IMR-90 (cell line): ENCODE measurements at regions not wholly inside any gene's neighbourhood (a gene's known extent, or its start where the extent isn't known, plus 50 kb on each side); places are given as distances from the start of the nearest gene placed in this dataset.

ENCODE experiments used
- ATAC-seq: fragments of 200-7000 bp; cut with Tn5 transposase; 2 replicates; pipeline ENCODE4 v1.9.1; 2020; ENCODE audit warnings: low read depth, mild to moderate bottlenecking, moderate library complexity
- BruUV-seq: library from RNA; stranded (reverse); fragments of 400-500 nt; replicated peaks from 2 replicates; lab custom pipeline; 2021; lab: Mats Ljungman, UMichigan
- CTCF ChIA-PET: fragments of 300-600 bp; formaldehyde crosslinking; extraction: SDS; loops from one replicate; lab custom pipeline; 2021; ENCODE audit warnings: antibody characterized with exemption; lab: Yijun Ruan, JAX
- POLR2A ChIA-PET: fragments of 300-600 bp; sonication (Branson Sonifier 250); formaldehyde crosslinking; loops from one replicate; lab custom pipeline; 2022; ENCODE audit warnings: antibody characterized with exemption; ENCODE audit not compliant: unreplicated experiment; lab: Charles Lee
- DNase-seq: peaks from one replicate; pipeline ENCODE4 v3.0.0; 2013
- H2AFZ ChIP-seq: replicated peaks from 2 replicates; pipeline ENCODE3; 2013; ENCODE audit warnings: low read length, mild to moderate bottlenecking; ENCODE audit not compliant: poor library complexity
- H2AK5ac ChIP-seq: 2 replicates; pipeline ENCODE4 v1.6.1; 2013; ENCODE audit warnings: low read depth, low read length, inconsistent platforms
- H2AK9ac ChIP-seq: replicated peaks from 2 replicates; pipeline ENCODE3; 2013; ENCODE audit warnings: mild to moderate bottlenecking, low read depth, low read length, moderate library complexity; ENCODE audit not compliant: poor library complexity
- H2BK120ac ChIP-seq: 2 replicates; pipeline ENCODE4 v1.6.1; 2013; ENCODE audit warnings: low read depth, low read length, inconsistent platforms
- H2BK15ac ChIP-seq: 3 replicates; pipeline ENCODE4 v1.6.1; 2013; ENCODE audit warnings: low read depth, low read length, inconsistent platforms
- H2BK20ac ChIP-seq: 2 replicates; pipeline ENCODE4 v1.6.1; 2013; ENCODE audit warnings: low read depth, mild to moderate bottlenecking, inconsistent platforms, low read length, moderate library complexity
- H2BK5ac ChIP-seq: 2 replicates; pipeline ENCODE4 v1.6.1; 2013; ENCODE audit warnings: mild to moderate bottlenecking, low read depth, low read length, inconsistent platforms; ENCODE audit not compliant: poor library complexity, severe bottlenecking
- H3K14ac ChIP-seq: replicated peaks from 2 replicates; pipeline ENCODE4 v1.6.1; 2013; ENCODE audit warnings: low read depth, low read length, inconsistent platforms
- H3K18ac ChIP-seq: 2 replicates; pipeline ENCODE4 v1.6.1; 2013; ENCODE audit warnings: low read depth, low read length, control low read depth
- H3K23ac ChIP-seq: 2 replicates; pipeline ENCODE4 v1.6.1; 2013; ENCODE audit warnings: low read depth, low read length, inconsistent platforms
- H3K27ac ChIP-seq: 2 replicates; pipeline ENCODE4 v1.5.1; 2013; ENCODE audit warnings: mild to moderate bottlenecking, control low read depth, low read length; ENCODE audit not compliant: insufficient read depth
- H3K27me3 ChIP-seq: 2 replicates; pipeline ENCODE4 v1.6.1; 2013; ENCODE audit warnings: low read length; ENCODE audit not compliant: control insufficient read depth, insufficient read depth
- H3K36me3 ChIP-seq: 2 replicates; pipeline ENCODE4 v1.6.1; 2013; ENCODE audit warnings: low read length, mixed read lengths; ENCODE audit not compliant: control insufficient read depth, insufficient read depth
- H3K4ac ChIP-seq: 2 replicates; pipeline ENCODE4 v1.6.1; 2013; ENCODE audit warnings: low read depth, low read length, inconsistent platforms
- H3K4me1 ChIP-seq: 2 replicates; pipeline ENCODE4 v1.6.1; 2013; ENCODE audit warnings: low read length, mixed read lengths; ENCODE audit not compliant: control insufficient read depth, insufficient read depth
- H3K4me2 ChIP-seq: 2 replicates; pipeline ENCODE4 v1.6.1; 2013; ENCODE audit warnings: low read depth, mild to moderate bottlenecking, control low read depth, low read length, moderate library complexity
- H3K4me3 ChIP-seq: 2 replicates; pipeline ENCODE4 v1.5.1; 2013; ENCODE audit warnings: low read depth, mild to moderate bottlenecking, control low read depth, low read length, moderate library complexity; ENCODE audit not compliant: insufficient read depth
- H3K56ac ChIP-seq: 2 replicates; pipeline ENCODE4 v1.6.1; 2013; ENCODE audit warnings: low read length, inconsistent platforms; ENCODE audit not compliant: insufficient read depth; ENCODE audit errors: extremely low read depth
- H3K79me1 ChIP-seq, 2 experiments: 2 replicates each; pipeline ENCODE4 v1.6.1; 2013; ENCODE audit warnings: low read length in 2 of 2, inconsistent platforms in 1 of 2, low read depth in 1 of 2
- H3K9ac ChIP-seq: 2 replicates; pipeline ENCODE4 v1.6.1; 2013; ENCODE audit warnings: low read depth, low read length, control low read depth
- H3K9me1 ChIP-seq: 2 replicates; pipeline ENCODE4 v1.6.1; 2013; ENCODE audit warnings: low read length, inconsistent platforms; ENCODE audit not compliant: insufficient read depth
- H3K9me3 ChIP-seq: 2 replicates; pipeline ENCODE4 v1.6.1; 2013; ENCODE audit warnings: low read length; ENCODE audit not compliant: control insufficient read depth, insufficient read depth
- H4K20me1 ChIP-seq: 2 replicates; pipeline ENCODE4 v1.6.1; 2013; ENCODE audit warnings: low read length, inconsistent platforms; ENCODE audit not compliant: insufficient read depth
- H4K5ac ChIP-seq: 2 replicates; pipeline ENCODE4 v1.6.1; 2013; ENCODE audit warnings: mild to moderate bottlenecking, low read depth, low read length, control low read depth
- H4K8ac ChIP-seq, 2 experiments: 2 replicates each; pipeline ENCODE4 v1.6.1; 2013; ENCODE audit warnings: low read depth in 2 of 2, low read length in 2 of 2, control low read depth in 1 of 2, inconsistent platforms in 1 of 2
- H4K91ac ChIP-seq: 2 replicates; pipeline ENCODE4 v1.6.1; 2013; ENCODE audit warnings: low read depth, low read length, inconsistent platforms; ENCODE audit not compliant: insufficient read depth
- CTCF ChIP-seq: conservative IDR thresholded peaks from 2 replicates; pipeline ENCODE4 v1.5.1; 2012; ENCODE audit warnings: mild to moderate bottlenecking, low read depth, low read length, improper control_type of control experiment
- ELK1 ChIP-seq: fragments of 150-350 bp; IDR thresholded peaks from 2 replicates; pipeline ENCODE4 v1.6.1; 2016; ENCODE audit warnings: low read depth, mild to moderate bottlenecking, low read length, moderate library complexity, borderline replicate concordance
- MAFK ChIP-seq: IDR thresholded peaks from 2 replicates; pipeline ENCODE4 v1.6.1; 2012; ENCODE audit warnings: low read depth, low read length, improper control_type of control experiment
- MXI1 ChIP-seq: IDR thresholded peaks from 2 replicates; pipeline ENCODE4 v1.6.1; 2012; ENCODE audit warnings: low read depth, mild to moderate bottlenecking, low read length, moderate library complexity, borderline replicate concordance
- POLR2A ChIP-seq: IDR thresholded peaks from 2 replicates; pipeline ENCODE4 v1.6.1; 2012; ENCODE audit warnings: mild to moderate bottlenecking, low read depth, low read length
- RFX5 ChIP-seq: IDR thresholded peaks from 2 replicates; pipeline ENCODE4 v1.8.0; 2012; ENCODE audit warnings: low read depth, mild to moderate bottlenecking, low read length, moderate library complexity
- SMC3 ChIP-seq: fragments of 150-350 bp; IDR thresholded peaks from 2 replicates; pipeline ENCODE4 v1.6.1; 2016; ENCODE audit warnings: low read depth, mild to moderate bottlenecking, antibody characterized with exemption, low read length, moderate library complexity
- USF2 ChIP-seq: fragments of 150-350 bp; IDR thresholded peaks from 2 replicates; pipeline ENCODE4 v1.6.1; 2017; ENCODE audit warnings: mild to moderate bottlenecking, antibody characterized with exemption, low read length, low read depth
- WGBS, 2 experiments: methylation state at CpG; one replicate each; pipeline versions ENCODE4 v1.1.5 to v1.1.7; 2013; ENCODE audit warnings: missing lambda C conversion rate in 2 of 2; ENCODE audit not compliant: insufficient read length in 1 of 2; ENCODE audit errors: extremely low coverage in 2 of 2; 5-methylcytosine and 5-hydroxymethylcytosine counted together
- dilution Hi-C: fragments of 300-500 bp; cut with HindIII; formaldehyde crosslinking; loops from one replicate; pipeline ENCODE4 v1.14.3; 2018; ENCODE audit warnings: low sequenced_read_pairs; ENCODE audit not compliant: unreplicated experiment
- in situ Hi-C: fragments of 300-500 bp; cut with MboI; formaldehyde crosslinking; loops from 3 replicates; pipeline ENCODE4 v1.14.3; 2019; ENCODE audit warnings: low sequenced_read_pairs, inconsistent platforms, mixed read lengths
- intact Hi-C: fragments of 100-400 bp; cut with micrococcal nuclease; formaldehyde crosslinking; loops from 2 replicates; pipeline ENCODE4 v1.10.0; 2022

- no peaks in the 10 kb centered on the region for H3K36me3 ChIP-seq
- WGBS, 2 experiments = 57% methylated on average over 2 of the region's 4 CpGs; no CpG with 5 or more reads in 1 of the 2 experiments
- H4K8ac ChIP-seq = no peak overlapping the region
- H3K56ac ChIP-seq = no peak overlapping the region
- H3K4ac ChIP-seq = no peak overlapping the region
- ATAC-seq = no peak
- no peak overlapping the region for H2AK5ac ChIP-seq
- H3K9ac ChIP-seq = no peak overlapping the region
- H3K4me3 ChIP-seq = no peak overlapping the region
- H3K9me1 ChIP-seq = no peaks in the 10 kb centered on the region
- no peak overlapping the region for H3K23ac ChIP-seq
- in situ Hi-C loops = no loop called here
- no peak overlapping the region for H2AK9ac ChIP-seq
- no peaks in the 10 kb centered on the region for H4K20me1 ChIP-seq
- no peak overlapping the region for H2BK20ac ChIP-seq
- ChIA-PET POLR2A (no interaction called here), CTCF (no interaction called here)
- no peak overlapping the region for H2BK120ac ChIP-seq
- no peak overlapping the region for H4K91ac ChIP-seq
- no peak overlapping the region for H3K14ac ChIP-seq
- no peaks in the 10 kb centered on the region for H3K27me3 ChIP-seq
- H3K27ac ChIP-seq = no peak overlapping the region
- no peak overlapping the region for H3K4me2 ChIP-seq
- H3K18ac ChIP-seq = no peak overlapping the region
- H2BK5ac ChIP-seq = no peak overlapping the region
- intact Hi-C loops = no loop called here
- BruUV-seq = no TSS peak
- H2AFZ ChIP-seq = no peak overlapping the region
- DNase-seq = no peak
- no peaks in the 10 kb centered on the region for H3K79me1 ChIP-seq
- H4K5ac ChIP-seq = no peak overlapping the region
- dilution Hi-C loops = no loop called here
- no peaks in the 10 kb centered on the region for H3K9me3 ChIP-seq
- H2BK15ac ChIP-seq = no peak overlapping the region
- TF ChIP-seq MAFK = no peak
- no peak for TF ChIP-seq USF2
- TF ChIP-seq CTCF = no peak
- no peak for TF ChIP-seq RFX5
- no peak for TF ChIP-seq SMC3
- TF ChIP-seq POLR2A = no peak
- no peak for TF ChIP-seq ELK1
- TF ChIP-seq MXI1 = no peak
- no peaks in the 10 kb centered on the region for H3K4me1 ChIP-seq
Measured at GRCh38 chr7:24508316-24508715, 64.9 kb upstream of the PALS2 start.
